B cell (primary cell): ENCODE measurements at regions not wholly inside any gene's neighbourhood (a gene's known extent, or its start where the extent isn't known, plus 50 kb on each side); places are given as distances from the start of the nearest gene placed in this dataset.
"Not testable (repeated sequence)": the region's sequence is repeated elsewhere in the genome, so short reads cannot be mapped to it uniquely, and the experiment has no call there.

Experiments used
- EZH2 ChIP-seq: IDR thresholded peaks from 2 replicates; pipeline ENCODE4 v1.6.1; 2012; ENCODE audit warnings: borderline replicate concordance, low read depth, mild to moderate bottlenecking, moderate library complexity, low read length; ENCODE audit not compliant: insufficient read depth, poor library complexity, severe bottlenecking
- TF ChIP-seq, protein P1 (sequence below): fragments of 200-600 bp; IDR thresholded peaks from one replicate; pipeline ENCODE4 v1.8.0; 2022; ENCODE audit warnings: antibody characterized with exemption, mild to moderate bottlenecking

GRCh38 chr2:91446915-91447314, 2755.4 kb downstream of the RPIA start:
- TF ChIP-seq, protein P1, sequence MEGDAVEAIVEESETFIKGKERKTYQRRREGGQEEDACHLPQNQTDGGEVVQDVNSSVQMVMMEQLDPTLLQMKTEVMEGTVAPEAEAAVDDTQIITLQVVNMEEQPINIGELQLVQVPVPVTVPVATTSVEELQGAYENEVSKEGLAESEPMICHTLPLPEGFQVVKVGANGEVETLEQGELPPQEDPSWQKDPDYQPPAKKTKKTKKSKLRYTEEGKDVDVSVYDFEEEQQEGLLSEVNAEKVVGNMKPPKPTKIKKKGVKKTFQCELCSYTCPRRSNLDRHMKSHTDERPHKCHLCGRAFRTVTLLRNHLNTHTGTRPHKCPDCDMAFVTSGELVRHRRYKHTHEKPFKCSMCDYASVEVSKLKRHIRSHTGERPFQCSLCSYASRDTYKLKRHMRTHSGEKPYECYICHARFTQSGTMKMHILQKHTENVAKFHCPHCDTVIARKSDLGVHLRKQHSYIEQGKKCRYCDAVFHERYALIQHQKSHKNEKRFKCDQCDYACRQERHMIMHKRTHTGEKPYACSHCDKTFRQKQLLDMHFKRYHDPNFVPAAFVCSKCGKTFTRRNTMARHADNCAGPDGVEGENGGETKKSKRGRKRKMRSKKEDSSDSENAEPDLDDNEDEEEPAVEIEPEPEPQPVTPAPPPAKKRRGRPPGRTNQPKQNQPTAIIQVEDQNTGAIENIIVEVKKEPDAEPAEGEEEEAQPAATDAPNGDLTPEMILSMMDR = not testable (repeated sequence)
- TF ChIP-seq EZH2 = not testable (repeated sequence)
